ENCODE measurements at regions not wholly inside any gene's neighbourhood (a gene's known extent, or its start where the extent isn't known, plus 50 kb on each side); places are given as distances from the start of the nearest gene placed in this dataset.

DNA sequence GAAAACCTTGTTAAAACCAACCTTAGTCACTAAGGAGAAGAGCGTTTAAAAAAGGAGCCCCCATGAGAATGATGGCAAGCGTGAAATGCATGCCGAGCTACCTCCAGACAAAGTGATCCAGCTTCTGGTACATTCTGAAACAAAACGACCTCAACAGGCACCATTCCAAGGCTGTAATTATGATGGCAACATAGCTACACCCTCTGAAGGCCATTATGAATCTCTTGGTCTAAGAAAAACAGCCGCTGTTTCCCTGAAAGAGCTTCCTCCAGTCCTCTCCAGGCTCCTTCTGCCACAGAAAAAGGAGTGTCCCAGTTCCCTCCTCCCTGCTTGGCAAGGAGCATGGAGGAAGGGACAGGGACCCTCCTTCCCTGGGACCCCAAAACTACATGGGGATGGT is 50.0 kb upstream of the ABLIM1 start:
- Histone ChIP-seq H3K27ac (ENCODE audit: low read depth, low read length) (no peak overlapping the region), H3K4me3 (ENCODE audit: insufficient read depth, low read depth, low read length) (no peak overlapping the region), H4K20me1 (ENCODE audit: insufficient read depth, low read length) (no peaks in the 10 kb centered on the region), H3K9ac (ENCODE audit: low read length) (no peak overlapping the region), H3K27me3 (ENCODE audit: insufficient read depth, low read length) (no peaks in the 10 kb centered on the region), H3K79me2 (ENCODE audit: insufficient read depth, low read length) (no peaks in the 10 kb centered on the region), H3K4me1 (ENCODE audit: insufficient read depth, low read length) (peaks cover 18% of the 10 kb centered on the region), H3K9me3 (ENCODE audit: insufficient read depth, low read depth, low read length) (no peaks in the 10 kb centered on the region), H3K4me2 (ENCODE audit: low read length) (no peak overlapping the region), H2AFZ (ENCODE audit: low read depth, low read length) (no peak overlapping the region), H3K36me3 (ENCODE audit: insufficient read depth, low read length) (no peaks in the 10 kb centered on the region)
- H3K36me3 Mint-ChIP-seq (ENCODE audit: low read depth, unreplicated experiment) = no peaks in the 10 kb centered on the region
- H3K27ac Mint-ChIP-seq (ENCODE audit: unreplicated experiment) = no peak overlapping the region
- peaks cover 2% of the 10 kb centered on the region for H3K9me3 Mint-ChIP-seq (ENCODE audit: unreplicated experiment)
- peaks cover 7% of the 10 kb centered on the region for H3K4me1 Mint-ChIP-seq (ENCODE audit: low read depth, unreplicated experiment)
- FAIRE-seq (no peak), DNase-seq (ENCODE audit: low read depth) (no peak)
- H3K27me3 Mint-ChIP-seq (ENCODE audit: low read depth, unreplicated experiment) = peaks cover 1% of the 10 kb centered on the region
- TF ChIP-seq EZH2 (IDR thresholded peaks at IDR 0.05; ENCODE audit: insufficient read depth, low read length) = no peak
- TF ChIP-seq, protein P1, sequence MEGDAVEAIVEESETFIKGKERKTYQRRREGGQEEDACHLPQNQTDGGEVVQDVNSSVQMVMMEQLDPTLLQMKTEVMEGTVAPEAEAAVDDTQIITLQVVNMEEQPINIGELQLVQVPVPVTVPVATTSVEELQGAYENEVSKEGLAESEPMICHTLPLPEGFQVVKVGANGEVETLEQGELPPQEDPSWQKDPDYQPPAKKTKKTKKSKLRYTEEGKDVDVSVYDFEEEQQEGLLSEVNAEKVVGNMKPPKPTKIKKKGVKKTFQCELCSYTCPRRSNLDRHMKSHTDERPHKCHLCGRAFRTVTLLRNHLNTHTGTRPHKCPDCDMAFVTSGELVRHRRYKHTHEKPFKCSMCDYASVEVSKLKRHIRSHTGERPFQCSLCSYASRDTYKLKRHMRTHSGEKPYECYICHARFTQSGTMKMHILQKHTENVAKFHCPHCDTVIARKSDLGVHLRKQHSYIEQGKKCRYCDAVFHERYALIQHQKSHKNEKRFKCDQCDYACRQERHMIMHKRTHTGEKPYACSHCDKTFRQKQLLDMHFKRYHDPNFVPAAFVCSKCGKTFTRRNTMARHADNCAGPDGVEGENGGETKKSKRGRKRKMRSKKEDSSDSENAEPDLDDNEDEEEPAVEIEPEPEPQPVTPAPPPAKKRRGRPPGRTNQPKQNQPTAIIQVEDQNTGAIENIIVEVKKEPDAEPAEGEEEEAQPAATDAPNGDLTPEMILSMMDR (IDR thresholded peaks at IDR 0.05; ENCODE audit: insufficient read depth, low read depth, low read length) = no peak
- H3K4me3 Mint-ChIP-seq (ENCODE audit: unreplicated experiment) = no peak overlapping the region

DNA sequence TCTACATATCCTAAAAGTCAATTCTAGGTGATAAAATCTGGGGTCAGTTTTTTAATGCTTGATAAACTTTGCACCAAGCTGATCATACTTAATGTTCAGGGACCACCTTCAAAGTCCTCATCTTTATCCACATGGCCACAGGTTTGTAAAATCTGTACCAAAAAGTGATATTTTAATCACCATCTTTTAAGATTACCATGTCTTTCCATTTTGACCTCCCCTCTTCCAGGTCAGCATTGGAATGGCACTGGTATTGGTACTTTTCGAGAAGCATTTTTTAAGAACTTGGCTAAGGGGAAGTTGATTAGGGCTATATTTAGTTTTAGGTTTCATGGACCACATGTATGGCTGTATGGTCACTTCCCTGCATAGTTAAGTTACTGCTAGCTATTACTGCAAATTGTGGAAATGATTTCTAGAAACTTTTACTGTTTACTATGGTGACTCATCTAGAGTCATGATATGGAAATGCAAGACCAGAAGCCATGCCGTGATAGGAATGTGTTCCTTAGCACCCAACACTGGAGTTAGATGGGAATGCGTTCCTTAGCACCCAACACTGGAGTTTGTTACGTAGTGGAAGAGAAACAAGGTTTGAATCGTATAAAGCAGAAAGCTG is 50.8 kb upstream of the ABLIM1 start:
- no peaks in the 10 kb centered on the region for H3K36me3 ChIP-seq (ENCODE audit: insufficient read depth, low read length)
- H3K36me3 Mint-ChIP-seq (ENCODE audit: low read depth, unreplicated experiment) = no peaks in the 10 kb centered on the region
- peaks cover 1% of the 10 kb centered on the region for H3K27me3 Mint-ChIP-seq (ENCODE audit: low read depth, unreplicated experiment)
- H3K4me2 ChIP-seq (ENCODE audit: low read length) = peak overlapping the region; percentile 58
- no peaks in the 10 kb centered on the region for H4K20me1 ChIP-seq (ENCODE audit: insufficient read depth, low read length)
- TF ChIP-seq, protein P1 (IDR thresholded peaks at IDR 0.05; ENCODE audit: insufficient read depth, low read depth, low read length) = no peak
- TF ChIP-seq EZH2 (IDR thresholded peaks at IDR 0.05; ENCODE audit: insufficient read depth, low read length) = no peak
- H2AFZ ChIP-seq (ENCODE audit: low read depth, low read length) = no peak overlapping the region
- peaks cover 25% of the 10 kb centered on the region for H3K4me1 ChIP-seq (ENCODE audit: insufficient read depth, low read length)
- FAIRE-seq (peak; percentile 92), DNase-seq (ENCODE audit: low read depth) (peak; percentile 94)
- peak overlapping the region; percentile 42 for H3K9ac ChIP-seq (ENCODE audit: low read length)
- no peak overlapping the region for H3K4me3 Mint-ChIP-seq (ENCODE audit: unreplicated experiment)
- peaks cover 9% of the 10 kb centered on the region for H3K4me1 Mint-ChIP-seq (ENCODE audit: low read depth, unreplicated experiment)
- H3K9me3 ChIP-seq (ENCODE audit: insufficient read depth, low read depth, low read length) = no peaks in the 10 kb centered on the region
- H3K27ac Mint-ChIP-seq (ENCODE audit: unreplicated experiment) = peak overlapping the region; percentile 30
- no peak overlapping the region for H3K4me3 ChIP-seq (ENCODE audit: insufficient read depth, low read depth, low read length)
- no peaks in the 10 kb centered on the region for H3K27me3 ChIP-seq (ENCODE audit: insufficient read depth, low read length)
- no peaks in the 10 kb centered on the region for H3K79me2 ChIP-seq (ENCODE audit: insufficient read depth, low read length)
- peak overlapping the region; percentile 54 for H3K27ac ChIP-seq (ENCODE audit: low read depth, low read length)
- H3K9me3 Mint-ChIP-seq (ENCODE audit: unreplicated experiment) = peaks cover 2% of the 10 kb centered on the region

DNA sequence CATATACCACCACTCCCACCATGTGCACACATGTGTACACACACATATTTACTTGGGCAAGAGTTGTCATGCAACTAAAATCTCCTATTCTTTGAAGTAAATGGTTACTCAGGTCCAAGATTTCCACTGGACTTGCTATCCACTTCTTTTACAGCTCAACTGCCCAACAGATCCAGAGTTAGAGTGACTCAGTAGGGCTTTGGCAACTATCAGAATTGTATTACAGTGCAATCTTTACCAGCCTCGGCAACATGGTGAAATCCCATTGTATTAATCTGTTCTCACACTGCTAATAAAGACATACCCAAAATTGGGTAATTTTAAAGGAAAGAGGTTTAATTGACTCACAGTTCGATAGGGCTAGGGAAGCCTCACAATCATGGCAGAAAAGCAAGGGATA is 51.9 kb upstream of the ABLIM1 start:
- Histone ChIP-seq H3K4me1 (ENCODE audit: insufficient read depth, low read length) (peaks cover 37% of the 10 kb centered on the region), H3K79me2 (ENCODE audit: insufficient read depth, low read length) (no peaks in the 10 kb centered on the region), H3K4me3 (ENCODE audit: insufficient read depth, low read depth, low read length) (no peak overlapping the region), H3K4me2 (ENCODE audit: low read length) (no peak overlapping the region), H3K27ac (ENCODE audit: low read depth, low read length) (no peak overlapping the region), H2AFZ (ENCODE audit: low read depth, low read length) (no peak overlapping the region), H3K36me3 (ENCODE audit: insufficient read depth, low read length) (no peaks in the 10 kb centered on the region), H3K9ac (ENCODE audit: low read length) (no peak overlapping the region), H3K9me3 (ENCODE audit: insufficient read depth, low read depth, low read length) (no peaks in the 10 kb centered on the region), H4K20me1 (ENCODE audit: insufficient read depth, low read length) (no peaks in the 10 kb centered on the region), H3K27me3 (ENCODE audit: insufficient read depth, low read length) (no peaks in the 10 kb centered on the region)
- H3K4me1 Mint-ChIP-seq (ENCODE audit: low read depth, unreplicated experiment) = peaks cover 13% of the 10 kb centered on the region
- TF ChIP-seq, protein P1 (IDR thresholded peaks at IDR 0.05; ENCODE audit: insufficient read depth, low read depth, low read length) = no peak
- TF ChIP-seq EZH2 (IDR thresholded peaks at IDR 0.05; ENCODE audit: insufficient read depth, low read length) = no peak
- no peaks in the 10 kb centered on the region for H3K36me3 Mint-ChIP-seq (ENCODE audit: low read depth, unreplicated experiment)
- H3K4me3 Mint-ChIP-seq (ENCODE audit: unreplicated experiment) = no peak overlapping the region
- H3K27ac Mint-ChIP-seq (ENCODE audit: unreplicated experiment) = no peak overlapping the region
- peaks cover 2% of the 10 kb centered on the region for H3K9me3 Mint-ChIP-seq (ENCODE audit: unreplicated experiment)
- DNase-seq (ENCODE audit: low read depth) (peak; percentile 40), FAIRE-seq (no peak)
- H3K27me3 Mint-ChIP-seq (ENCODE audit: low read depth, unreplicated experiment) = no peaks in the 10 kb centered on the region

Data from astrocyte (in vitro differentiated cells and primary cell).